Endothelial cell of umbilical vein (primary cell): ENCODE measurements at regions not wholly inside any gene's neighbourhood (a gene's known extent, or its start where the extent isn't known, plus 50 kb on each side); places are given as distances from the start of the nearest gene placed in this dataset.

Experiments
- BruUV-seq: library from RNA; stranded (reverse); fragments of 400-500 nt; replicated peaks from 2 replicates; lab custom pipeline; 2021; lab: Mats Ljungman, UMichigan
- CTCF ChIA-PET: fragments of 300-600, 350-600 bp; sonication (Branson Sonifier 250); formaldehyde crosslinking; loops from one replicate; lab custom pipeline; 2021; ENCODE audit warnings: antibody characterized with exemption, inconsistent platforms; lab: Charles Lee
- POLR2A ChIA-PET: fragments of 300-600, 350-600 bp; sonication (Branson Sonifier 250); formaldehyde crosslinking; loops from one replicate; lab custom pipeline; 2021; ENCODE audit warnings: antibody characterized with exemption, inconsistent platforms; lab: Charles Lee
- DNase-seq: peaks from one replicate; pipeline ENCODE4 v3.0.0-alpha.2; 2011; ENCODE audit warnings: low read depth, low spot score
- FAIRE-seq: peaks from 2 replicates; lab custom pipeline; 2011; peaks lifted over from hg19 to GRCh38; lab: Jason Lieb, UNC
- H2AFZ ChIP-seq: 2 replicates; pipeline ENCODE4 v1.6.0; 2012; ENCODE audit warnings: low read depth, low read length, control low read depth, inconsistent platforms
- H3K27ac ChIP-seq: 2 replicates; pipeline ENCODE4 v1.5.1; 2011; ENCODE audit warnings: low read depth, mild to moderate bottlenecking, control low read depth, low read length, moderate library complexity; ENCODE audit not compliant: insufficient read depth
- H3K27me3 ChIP-seq, 2 experiments: 2 replicates each; pipeline versions ENCODE4 v1.6.0 to v1.6.1; 2011; ENCODE audit warnings: low read length in 2 of 2, mixed read lengths in 1 of 2; ENCODE audit not compliant: control insufficient read depth in 2 of 2, insufficient read depth in 2 of 2
- H3K36me3 ChIP-seq, 2 experiments: 2 replicates in 1 of 2; 3 replicates in 1 of 2; pipeline ENCODE4 v1.5.1; 2011; ENCODE audit warnings: low read length in 2 of 2, mild to moderate bottlenecking in 1 of 2, moderate library complexity in 1 of 2; ENCODE audit not compliant: control insufficient read depth in 2 of 2, insufficient read depth in 2 of 2; ENCODE audit errors: extremely low read depth in 1 of 2
- H3K4me1 ChIP-seq: 3 replicates; pipeline ENCODE4 v1.5.1; 2011; ENCODE audit warnings: mild to moderate bottlenecking, low read length; ENCODE audit not compliant: control insufficient read depth, insufficient read depth; ENCODE audit errors: extremely low read depth
- H3K4me2 ChIP-seq: 2 replicates; pipeline ENCODE4 v1.6.1; 2011; ENCODE audit warnings: low read length, control low read depth, mixed read lengths; ENCODE audit not compliant: insufficient read depth
- H3K4me3 ChIP-seq, 3 experiments: fragments of 200-600 bp in 1 of 3; sonication (generic), shearing (Covaris generic) in 1 of 3; replicated peaks in 1 of 3; 2 replicates each; pipeline ENCODE4 v1.5.1; 2011 to 2016; ENCODE audit warnings: control low read depth in 3 of 3, low read length in 3 of 3, mild to moderate bottlenecking in 2 of 3, inconsistent platforms in 1 of 3, low read depth in 1 of 3, moderate library complexity in 1 of 3; ENCODE audit not compliant: insufficient read depth in 1 of 3
- H3K79me2 ChIP-seq: 2 replicates; pipeline ENCODE4 v1.6.0; 2012; ENCODE audit warnings: low read length, inconsistent platforms; ENCODE audit not compliant: control insufficient read depth, insufficient read depth
- H3K9ac ChIP-seq: replicated peaks from 2 replicates; pipeline ENCODE3; 2011; ENCODE audit warnings: low read length, control low read depth; ENCODE audit not compliant: insufficient read depth; ENCODE audit errors: extremely low read depth
- H3K9me1 ChIP-seq: replicated peaks from 3 replicates; pipeline ENCODE4 v1.6.0; 2011; ENCODE audit warnings: mild to moderate bottlenecking, low read length; ENCODE audit not compliant: control insufficient read depth, insufficient read depth; ENCODE audit errors: extremely low read depth
- H3K9me3 ChIP-seq: replicated peaks from 2 replicates; pipeline ENCODE4 v1.5.1; 2012; ENCODE audit warnings: low read length, inconsistent platforms; ENCODE audit not compliant: control insufficient read depth, insufficient read depth
- H4K20me1 ChIP-seq: replicated peaks from 2 replicates; pipeline ENCODE3; 2011; ENCODE audit warnings: mild to moderate bottlenecking, low read length; ENCODE audit not compliant: control insufficient read depth, insufficient read depth; ENCODE audit errors: extremely low read depth
- CTCF ChIP-seq, 2 donors: IDR thresholded peaks; 1 replicate in 1 of 2; 2 replicates in 1 of 2; pipeline ENCODE4 v1.5.1; 2011; ENCODE audit warnings: low read length in 2 of 2, mild to moderate bottlenecking in 2 of 2, moderate library complexity in 2 of 2, control low read depth in 1 of 2, inconsistent platforms in 1 of 2, low read depth in 1 of 2; ENCODE audit not compliant: insufficient read depth in 1 of 2; ENCODE audit errors: extremely low read depth in 1 of 2
- EZH2 ChIP-seq: IDR thresholded peaks from 2 replicates; pipeline ENCODE4 v1.6.1; 2012; ENCODE audit warnings: borderline replicate concordance, low read depth, mild to moderate bottlenecking, moderate library complexity, low read length, inconsistent platforms; ENCODE audit not compliant: severe bottlenecking
- FOS ChIP-seq: IDR thresholded peaks from 2 replicates; pipeline ENCODE4 v1.6.1; 2011; ENCODE audit warnings: mild to moderate bottlenecking, low read length, moderate library complexity, borderline replicate concordance; ENCODE audit not compliant: insufficient read depth
- GATA2 ChIP-seq: IDR thresholded peaks from 2 replicates; pipeline ENCODE4 v1.7.0; 2011; ENCODE audit warnings: low read depth, mild to moderate bottlenecking, moderate library complexity, mixed read lengths, low read length; ENCODE audit not compliant: insufficient read length, insufficient read depth
- JUN ChIP-seq: IDR thresholded peaks from 2 replicates; pipeline ENCODE4 v1.6.1; 2011; ENCODE audit warnings: borderline replicate concordance, low read depth; ENCODE audit not compliant: insufficient read length, insufficient read depth
- MAX ChIP-seq: IDR thresholded peaks from 2 replicates; pipeline ENCODE4 v1.6.1; 2011; ENCODE audit not compliant: insufficient read depth, insufficient read length
- MYC ChIP-seq: IDR thresholded peaks from one replicate; pipeline ENCODE4 v1.6.1; 2011; ENCODE audit warnings: mild to moderate bottlenecking, low read depth, low read length
- POLR2A ChIP-seq: IDR thresholded peaks from 2 replicates; pipeline ENCODE4 v1.6.1; 2012; ENCODE audit warnings: low read depth, mild to moderate bottlenecking, control low read depth, low read length
- POLR2AphosphoS5 ChIP-seq: IDR thresholded peaks from 2 replicates; pipeline ENCODE4 v1.6.1; 2012; ENCODE audit warnings: low read depth, mild to moderate bottlenecking, control low read depth, low read length, moderate library complexity; ENCODE audit not compliant: insufficient read depth
- dilution Hi-C: fragments of 300-500 bp; cut with MboI; formaldehyde crosslinking; loops from one replicate; pipeline ENCODE4 v1.15.0; 2019; ENCODE audit warnings: low sequenced_read_pairs; ENCODE audit not compliant: extremely low pct_ligation_motif_present
- intact Hi-C: fragments of 100-400 bp; cut with micrococcal nuclease; formaldehyde crosslinking; loops from one replicate; pipeline ENCODE4 v1.10.0; 2022

- intact Hi-C loops (no loop called here), dilution Hi-C loops (no loop called here)
- H3K9me1 ChIP-seq = no peaks in the 10 kb centered on the region
- BruUV-seq = no TSS peak
- ChIA-PET POLR2A (no interaction called here), CTCF (no interaction called here)
- TF ChIP-seq FOS (no peak), EZH2 (no peak), MYC (no peak), CTCF (IDR thresholded peaks at IDR 0.05; ENCODE audit: extremely low read depth in 1 of 2, insufficient read depth in 1 of 2, low read depth in 1 of 2, low read length in 2 of 2) (no peak), POLR2A (no peak), MAX (no peak), JUN (no peak), GATA2 (no peak), POLR2AphosphoS5 (no peak)
- no peaks in the 10 kb centered on the region for H3K9me3 ChIP-seq
- no peaks in the 10 kb centered on the region for H3K27me3 ChIP-seq
- H3K4me2 ChIP-seq = no peak overlapping the region
- FAIRE-seq = no peak
- no peaks in the 10 kb centered on the region for H3K79me2 ChIP-seq
- no peak overlapping the region for H2AFZ ChIP-seq
- DNase-seq = no peak
- no peaks in the 10 kb centered on the region for H3K4me1 ChIP-seq
- H3K27ac ChIP-seq = no peak overlapping the region
- no peaks in the 10 kb centered on the region for H3K36me3 ChIP-seq
- H3K4me3 ChIP-seq = no peak overlapping the region
- H3K9ac ChIP-seq = no peak overlapping the region
- no peaks in the 10 kb centered on the region for H4K20me1 ChIP-seq
These were observed 189.5 kb upstream of the CYRIA start for GRCh38 chr2:16855183-16855582.
